SK-N-SH (cell line): ENCODE measurements at regions not wholly inside any gene's neighbourhood (a gene's known extent, or its start where the extent isn't known, plus 50 kb on each side); places are given as distances from the start of the nearest gene placed in this dataset.

Source experiments
- CHD2 ChIP-seq: fragments of 150-350 bp; IDR thresholded peaks from 2 replicates; pipeline ENCODE4 v1.6.1; 2018; ENCODE audit warnings: low read length; ENCODE audit not compliant: partially characterized antibody
- CTCF ChIP-seq: fragments of 200-600 bp; sonication (generic); IDR thresholded peaks from 2 replicates; pipeline ENCODE4 v1.6.1; 2017; ENCODE audit warnings: antibody characterized with exemption, mild to moderate bottlenecking, moderate library complexity
- GABPA ChIP-seq: IDR thresholded peaks from 2 replicates; pipeline ENCODE4 v1.4.0; 2012; ENCODE audit warnings: low read depth, mild to moderate bottlenecking
- MXI1 ChIP-seq: IDR thresholded peaks from 2 replicates; pipeline ENCODE4 v1.6.1; 2012; ENCODE audit warnings: mild to moderate bottlenecking, low read depth, low read length, improper control_type of control experiment
- NFIC ChIP-seq: IDR thresholded peaks from 2 replicates; pipeline ENCODE4 v1.4.0; 2012; ENCODE audit warnings: borderline replicate concordance
- RFX5 ChIP-seq: IDR thresholded peaks from 2 replicates; pipeline ENCODE4 v1.6.1; 2012; ENCODE audit warnings: mild to moderate bottlenecking, improper control_type of control experiment, low read length
- TCF12 ChIP-seq: IDR thresholded peaks from 2 replicates; pipeline ENCODE4 v1.4.0; 2012
- USF1 ChIP-seq: IDR thresholded peaks from 2 replicates; pipeline ENCODE4 v1.4.0; 2012; ENCODE audit warnings: low read depth, borderline replicate concordance
- ZBTB33 ChIP-seq: IDR thresholded peaks from 2 replicates; pipeline ENCODE4 v1.4.0; 2012; ENCODE audit warnings: low read depth, borderline replicate concordance

DNA sequence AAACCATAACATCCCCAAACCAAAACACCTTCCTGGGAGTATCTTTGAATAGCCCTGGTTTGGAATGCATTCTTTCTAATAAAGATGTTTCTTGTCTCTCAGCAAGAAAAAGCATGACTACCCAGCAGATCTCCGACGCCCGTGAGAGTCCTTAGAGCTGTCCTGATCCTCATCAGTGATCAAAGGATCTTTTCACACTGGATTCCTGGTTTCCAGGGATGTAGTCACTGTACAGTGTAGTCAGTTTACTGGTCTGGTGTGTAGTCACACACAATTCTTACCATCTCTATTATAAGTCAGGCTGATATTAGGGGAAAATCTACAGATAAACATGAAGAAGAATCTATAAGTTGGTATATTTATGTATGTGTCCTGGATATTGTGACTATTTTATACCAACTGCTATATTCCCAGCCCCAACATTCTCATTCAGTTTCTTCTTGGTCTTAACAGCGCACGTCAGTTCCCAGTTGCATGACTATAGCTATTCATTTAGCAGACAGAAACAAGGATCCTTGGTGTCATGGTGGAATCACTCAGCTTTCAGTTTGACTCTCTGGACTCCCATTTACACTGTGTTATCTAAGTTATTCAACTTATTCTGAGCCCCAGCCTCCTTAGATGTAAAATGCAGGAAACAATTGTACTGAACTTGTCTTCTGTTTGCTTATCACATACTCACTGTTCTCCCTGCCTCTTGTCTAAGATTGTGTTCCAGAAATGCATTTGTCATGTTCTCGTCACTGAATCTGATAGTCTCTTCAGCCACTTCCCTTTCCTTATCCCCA, 68.3 kb downstream of the SLIT2 start:
- no peak for TF ChIP-seq CTCF
- no peak for TF ChIP-seq TCF12
- no peak for TF ChIP-seq ZBTB33
- TF ChIP-seq RFX5, result no peak
- no peak for TF ChIP-seq CHD2
- TF ChIP-seq NFIC, result no peak
- no peak for TF ChIP-seq USF1
- no peak for TF ChIP-seq GABPA
- no peak for TF ChIP-seq MXI1
